ENCODE measurements at regions not wholly inside any gene's neighbourhood (a gene's known extent, or its start where the extent isn't known, plus 50 kb on each side); places are given as distances from the start of the nearest gene placed in this dataset.

DNA sequence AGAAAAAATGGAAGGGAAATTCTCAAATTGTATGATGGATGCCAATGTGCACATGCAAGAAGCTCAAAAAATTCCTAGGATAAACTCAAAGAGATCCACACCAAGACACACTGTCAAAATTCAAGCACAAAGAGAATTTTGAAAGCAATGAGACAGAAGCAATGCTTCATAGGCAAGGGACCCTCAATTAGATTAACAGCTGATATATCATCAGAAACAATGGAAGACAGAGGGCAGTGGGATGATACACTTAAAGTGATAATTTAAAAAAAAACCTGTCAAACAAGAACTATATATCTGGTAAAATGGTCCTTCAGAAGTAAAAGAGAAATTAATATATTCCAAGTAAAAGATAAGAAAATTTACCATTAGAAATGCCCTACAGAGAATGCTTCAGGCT, 306.3 kb upstream of the PCDH7 start:
- no peaks in the 10 kb centered on the region for H3K79me2 ChIP-seq (ENCODE audit: control insufficient read depth, insufficient read depth, low read length)
- no peak overlapping the region for H2AFZ ChIP-seq (ENCODE audit: insufficient read depth, low read depth, low read length, poor library complexity, severe bottlenecking)
- ATAC-seq (ENCODE audit: low read depth) (no peak), DNase-seq (no peak)
- no peak for TF ChIP-seq EZH2 (IDR thresholded peaks at IDR 0.05; ENCODE audit: borderline replicate concordance, insufficient read depth, low read depth, low read length, poor library complexity, severe bottlenecking)
- TF ChIP-seq, protein P1, sequence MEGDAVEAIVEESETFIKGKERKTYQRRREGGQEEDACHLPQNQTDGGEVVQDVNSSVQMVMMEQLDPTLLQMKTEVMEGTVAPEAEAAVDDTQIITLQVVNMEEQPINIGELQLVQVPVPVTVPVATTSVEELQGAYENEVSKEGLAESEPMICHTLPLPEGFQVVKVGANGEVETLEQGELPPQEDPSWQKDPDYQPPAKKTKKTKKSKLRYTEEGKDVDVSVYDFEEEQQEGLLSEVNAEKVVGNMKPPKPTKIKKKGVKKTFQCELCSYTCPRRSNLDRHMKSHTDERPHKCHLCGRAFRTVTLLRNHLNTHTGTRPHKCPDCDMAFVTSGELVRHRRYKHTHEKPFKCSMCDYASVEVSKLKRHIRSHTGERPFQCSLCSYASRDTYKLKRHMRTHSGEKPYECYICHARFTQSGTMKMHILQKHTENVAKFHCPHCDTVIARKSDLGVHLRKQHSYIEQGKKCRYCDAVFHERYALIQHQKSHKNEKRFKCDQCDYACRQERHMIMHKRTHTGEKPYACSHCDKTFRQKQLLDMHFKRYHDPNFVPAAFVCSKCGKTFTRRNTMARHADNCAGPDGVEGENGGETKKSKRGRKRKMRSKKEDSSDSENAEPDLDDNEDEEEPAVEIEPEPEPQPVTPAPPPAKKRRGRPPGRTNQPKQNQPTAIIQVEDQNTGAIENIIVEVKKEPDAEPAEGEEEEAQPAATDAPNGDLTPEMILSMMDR (IDR thresholded peaks at IDR 0.05) = no peak
- no peaks in the 10 kb centered on the region for H3K4me1 Mint-ChIP-seq
- intact Hi-C loops (cut with micrococcal nuclease) = no loop called here
- H3K4me2 ChIP-seq (replicated peaks; ENCODE audit: low read depth, low read length, poor library complexity, severe bottlenecking) = no peak overlapping the region
- peaks cover 5 to 14% (median 8%) of the 10 kb centered on the region in 3 donors for H3K9me3 ChIP-seq (ENCODE audit: control extremely low read depth in 1 of 3, control insufficient read depth in 2 of 3, insufficient read depth in 1 of 3, low read length in 2 of 3)
- H3K4me3 Mint-ChIP-seq = no peak overlapping the region
- H3K27ac ChIP-seq (ENCODE audit: low read length in 2 of 2) = no peak overlapping the region
- peaks cover 20% of the 10 kb centered on the region for H3K9me3 Mint-ChIP-seq (ENCODE audit: insufficient read depth)
- no peak overlapping the region for H3K27ac Mint-ChIP-seq
- no peaks in the 10 kb centered on the region for H3K27me3 ChIP-seq (replicated peaks in 1 of 4; ENCODE audit: control extremely low read depth in 1 of 4, control insufficient read depth in 3 of 4, insufficient read depth in 4 of 4, low read length in 3 of 4)
- H3K9ac ChIP-seq (ENCODE audit: low read length) = no peak overlapping the region
- no peaks in the 10 kb centered on the region for H3K4me1 ChIP-seq (ENCODE audit: control insufficient read depth in 2 of 2, insufficient read depth in 2 of 2, low read length in 2 of 2)
- H3K27me3 Mint-ChIP-seq = no peaks in the 10 kb centered on the region
- H4K20me1 ChIP-seq (ENCODE audit: control insufficient read depth, insufficient read depth, low read length, poor library complexity, severe bottlenecking) = no peaks in the 10 kb centered on the region
- no peak overlapping the region for H3K4me3 ChIP-seq (ENCODE audit: control extremely low read depth in 1 of 5, extremely low read depth in 1 of 5, insufficient read depth in 1 of 5, low read depth in 2 of 5, low read length in 4 of 5)
- POLR2A ChIA-PET = no interaction called here
- H3K36me3 ChIP-seq (replicated peaks in 1 of 2; ENCODE audit: control extremely low read depth in 1 of 2, control insufficient read depth in 1 of 2, extremely low read depth in 1 of 2, insufficient read depth in 2 of 2, low read length in 1 of 2) = no peaks in the 10 kb centered on the region
- CTCF ChIA-PET = no interaction called here

- H3K27ac ChIP-seq (ENCODE audit: low read length in 2 of 2) = no peak overlapping the region
- no peak overlapping the region for H3K4me2 ChIP-seq (replicated peaks; ENCODE audit: low read depth, low read length, poor library complexity, severe bottlenecking)
- H3K4me3 Mint-ChIP-seq = no peak overlapping the region
- no peaks in the 10 kb centered on the region for H3K36me3 ChIP-seq (replicated peaks in 1 of 2; ENCODE audit: control extremely low read depth in 1 of 2, control insufficient read depth in 1 of 2, extremely low read depth in 1 of 2, insufficient read depth in 2 of 2, low read length in 1 of 2)
- intact Hi-C loops (cut with micrococcal nuclease) = no loop called here
- H3K27me3 ChIP-seq (replicated peaks in 1 of 4; ENCODE audit: control extremely low read depth in 1 of 4, control insufficient read depth in 3 of 4, insufficient read depth in 4 of 4, low read length in 3 of 4) = no peaks in the 10 kb centered on the region
- H3K27ac Mint-ChIP-seq = no peak overlapping the region
- ChIA-PET CTCF (no interaction called here), POLR2A (no interaction called here)
- DNase-seq = no peak
- no peaks in the 10 kb centered on the region for H3K4me1 Mint-ChIP-seq
- no peaks in the 10 kb centered on the region for H3K79me2 ChIP-seq (ENCODE audit: control insufficient read depth, insufficient read depth, low read length)
- H3K27me3 Mint-ChIP-seq = no peaks in the 10 kb centered on the region
- no peak overlapping the region for H2AFZ ChIP-seq (ENCODE audit: insufficient read depth, low read depth, low read length, poor library complexity, severe bottlenecking)
- H3K9me3 ChIP-seq (ENCODE audit: control extremely low read depth in 1 of 3, control insufficient read depth in 2 of 3, insufficient read depth in 1 of 3, low read length in 2 of 3) = peaks cover 5 to 14% (median 12%) of the 10 kb centered on the region in 3 donors
- H3K9me3 Mint-ChIP-seq (ENCODE audit: insufficient read depth) = peaks cover 13% of the 10 kb centered on the region
- no peak overlapping the region for H3K4me3 ChIP-seq (ENCODE audit: control extremely low read depth in 1 of 5, extremely low read depth in 1 of 5, insufficient read depth in 1 of 5, low read depth in 2 of 5, low read length in 4 of 5)
- no peak overlapping the region for H3K9ac ChIP-seq (ENCODE audit: low read length)
- no peak for TF ChIP-seq EZH2 (IDR thresholded peaks at IDR 0.05; ENCODE audit: borderline replicate concordance, insufficient read depth, low read depth, low read length, poor library complexity, severe bottlenecking)
- TF ChIP-seq, protein P1 (IDR thresholded peaks at IDR 0.05) = no peak
- H4K20me1 ChIP-seq (ENCODE audit: control insufficient read depth, insufficient read depth, low read length, poor library complexity, severe bottlenecking) = no peaks in the 10 kb centered on the region
- no peaks in the 10 kb centered on the region for H3K4me1 ChIP-seq (ENCODE audit: control insufficient read depth in 2 of 2, insufficient read depth in 2 of 2, low read length in 2 of 2)
- WGBS (ENCODE audit: insufficient coverage) = 52% methylated on average over 3 of the region's 3 CpGs
- no peak for ATAC-seq (ENCODE audit: low read depth)
These were observed 303.6 kb upstream of the PCDH7 start for GRCh38 chr4:30416547-30416946.

Data from B cell (primary cell).